ENCODE measurements at regions not wholly inside any gene's neighbourhood (a gene's known extent, or its start where the extent isn't known, plus 50 kb on each side); places are given as distances from the start of the nearest gene placed in this dataset.

- TF ChIP-seq CHD7 (IDR thresholded peaks at IDR 0.05; ENCODE audit: insufficient replicate concordance, low read length) (no peak), TAF1 (IDR thresholded peaks at IDR 0.05; ENCODE audit: low read depth, low read length) (no peak), CTBP2 (IDR thresholded peaks at IDR 0.05; ENCODE audit: borderline replicate concordance, insufficient read depth, insufficient read length, low read length) (no peak), GABPA (IDR thresholded peaks at IDR 0.05; ENCODE audit: borderline replicate concordance, insufficient read depth, low read length) (no peak), CTCF (IDR thresholded peaks at IDR 0.05; ENCODE audit: control extremely low read depth in 1 of 3, insufficient read depth in 1 of 3, low read depth in 1 of 3, low read length in 3 of 3) (no peak), MAFK (IDR thresholded peaks at IDR 0.05; ENCODE audit: low read depth, low read length) (no peak), TBP (IDR thresholded peaks at IDR 0.05; ENCODE audit: low read depth, low read length) (no peak), CHD2 (IDR thresholded peaks at IDR 0.05; ENCODE audit: low read length) (no peak), KDM4A (IDR thresholded peaks at IDR 0.05; ENCODE audit: low read depth, low read length, severe bottlenecking) (no peak), ASH2L (IDR thresholded peaks at IDR 0.05; ENCODE audit: low read length) (no peak)
Measured at GRCh38 chr15:93265111-93265556, 176.1 kb upstream of the RGMA start (continued).

All from H1 (cell line).